Body of pancreas (tissue), 4 donors: ENCODE measurements at regions not wholly inside any gene's neighbourhood (a gene's known extent, or its start where the extent isn't known, plus 50 kb on each side); places are given as distances from the start of the nearest gene placed in this dataset.

ENCODE experiments used
- ATAC-seq: fragments of 150-250 bp; one replicate; pipeline ENCODE4 v1.9.1; 2016
- DNase-seq, 4 donors: peaks; one replicate each; pipeline ENCODE4 v3.0.0-alpha.2; 2019
- H3K27ac ChIP-seq, 4 donors: fragments of 200-600 bp; sonication (generic); 1 replicate in 3 of 4; 2 replicates in 1 of 4; pipeline versions ENCODE4 v1.5.1 to v1.6.1; 2016 to 2019; ENCODE audit warnings: mild to moderate bottlenecking in 1 of 4, mixed read lengths in 1 of 4, moderate library complexity in 1 of 4
- H3K27me3 ChIP-seq, 2 donors: fragments of 200-600 bp; sonication (generic); one replicate each; pipeline ENCODE4 v1.6.0; 2016; ENCODE audit warnings: mild to moderate bottlenecking in 1 of 2
- H3K36me3 ChIP-seq, 2 donors: fragments of 200-600 bp; sonication (generic); replicated peaks in 1 of 2; 2 replicates each; pipeline ENCODE4 v1.5.1; 2016; ENCODE audit warnings: low read depth in 2 of 2; ENCODE audit not compliant: insufficient read depth in 1 of 2
- H3K4me1 ChIP-seq: fragments of 200-600 bp; sonication (generic); one replicate; pipeline ENCODE4 v1.6.0; 2016
- H3K4me3 ChIP-seq, 2 donors: fragments of 200-600 bp; sonication (generic); 1 replicate in 1 of 2; 2 replicates in 1 of 2; pipeline ENCODE4 v1.5.1; 2016 to 2019
- H3K9me3 ChIP-seq, 3 donors: fragments of 200-600 bp; sonication (generic); 1 replicate in 2 of 3; 2 replicates in 1 of 3; pipeline ENCODE4 v1.5.1; 2016
- POLR2A ChIP-seq, 3 donors: fragments of 450-650 bp; IDR thresholded peaks; one replicate each; pipeline ENCODE4 v1.6.1; 2016; ENCODE audit warnings: antibody characterized with exemption in 3 of 3, mild to moderate bottlenecking in 2 of 3
- WGBS, 2 donors: methylation state at CpG; one replicate each; pipeline ENCODE4 v1.1.5; 2017; 5-methylcytosine and 5-hydroxymethylcytosine counted together
- intact Hi-C: fragments of 100-400 bp; cut with DNase I; formaldehyde crosslinking; loops from one replicate; pipeline ENCODE4 v1.15.1; 2023
- TF ChIP-seq, protein P1 (sequence below), 7 experiments: fragments of 450-650 bp in 4 of 7; fragments of 200-600 bp in 3 of 7; sonication (generic) in 3 of 7; IDR thresholded peaks; one replicate each; pipeline ENCODE4 v1.5.1; 2016 to 2019; ENCODE audit warnings: antibody characterized with exemption in 7 of 7

DNA sequence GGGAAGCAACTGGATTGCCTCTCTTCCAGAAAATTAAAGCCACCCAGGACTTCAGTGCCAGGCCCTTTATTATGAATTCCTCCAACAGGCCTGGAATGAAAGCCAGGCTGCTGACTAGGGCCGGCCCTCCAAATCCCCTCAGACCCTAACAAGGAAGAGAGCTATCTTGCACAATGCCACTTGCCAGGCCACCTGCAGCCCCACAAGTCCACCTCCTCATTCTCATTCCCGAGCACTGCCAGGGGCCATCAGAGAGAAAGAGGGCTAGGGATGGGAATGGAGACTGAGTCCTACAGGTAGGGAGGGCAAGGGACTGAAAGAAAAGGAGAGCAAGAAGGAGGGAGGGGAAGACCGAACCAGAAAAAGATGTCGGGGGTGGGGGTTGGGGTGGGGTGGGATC, 86.5 kb downstream of the MRPL14 start:
- no peaks in the 10 kb centered on the region for H3K27me3 ChIP-seq
- TF ChIP-seq POLR2A (IDR thresholded peaks at IDR 0.05) = no peak
- TF ChIP-seq, protein P1, sequence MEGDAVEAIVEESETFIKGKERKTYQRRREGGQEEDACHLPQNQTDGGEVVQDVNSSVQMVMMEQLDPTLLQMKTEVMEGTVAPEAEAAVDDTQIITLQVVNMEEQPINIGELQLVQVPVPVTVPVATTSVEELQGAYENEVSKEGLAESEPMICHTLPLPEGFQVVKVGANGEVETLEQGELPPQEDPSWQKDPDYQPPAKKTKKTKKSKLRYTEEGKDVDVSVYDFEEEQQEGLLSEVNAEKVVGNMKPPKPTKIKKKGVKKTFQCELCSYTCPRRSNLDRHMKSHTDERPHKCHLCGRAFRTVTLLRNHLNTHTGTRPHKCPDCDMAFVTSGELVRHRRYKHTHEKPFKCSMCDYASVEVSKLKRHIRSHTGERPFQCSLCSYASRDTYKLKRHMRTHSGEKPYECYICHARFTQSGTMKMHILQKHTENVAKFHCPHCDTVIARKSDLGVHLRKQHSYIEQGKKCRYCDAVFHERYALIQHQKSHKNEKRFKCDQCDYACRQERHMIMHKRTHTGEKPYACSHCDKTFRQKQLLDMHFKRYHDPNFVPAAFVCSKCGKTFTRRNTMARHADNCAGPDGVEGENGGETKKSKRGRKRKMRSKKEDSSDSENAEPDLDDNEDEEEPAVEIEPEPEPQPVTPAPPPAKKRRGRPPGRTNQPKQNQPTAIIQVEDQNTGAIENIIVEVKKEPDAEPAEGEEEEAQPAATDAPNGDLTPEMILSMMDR (IDR thresholded peaks at IDR 0.05) = no peak
- H3K36me3 ChIP-seq = no peaks in the 10 kb centered on the region
- H3K27ac ChIP-seq = no peak overlapping the region
- intact Hi-C loops = no loop called here
- ATAC-seq (no peak), DNase-seq (no peak)
- WGBS, 2 donors = 94 to 98% methylated on average over 4 of the region's 4 CpGs
- H3K9me3 ChIP-seq = no peaks in the 10 kb centered on the region
- no peak overlapping the region for H3K4me3 ChIP-seq
- H3K4me1 ChIP-seq = peaks cover 13% of the 10 kb centered on the region

GRCh38 chr6:44039839-44040350, 87.4 kb downstream of the MRPL14 start:
- Histone ChIP-seq H3K27ac (no peak overlapping the region), H3K4me3 (no peak overlapping the region), H3K36me3 (no peaks in the 10 kb centered on the region), H3K9me3 (no peaks in the 10 kb centered on the region), H3K4me1 (peaks cover 13% of the 10 kb centered on the region), H3K27me3 (no peaks in the 10 kb centered on the region)
- WGBS, 2 donors = 81 to 82% methylated on average over 7 of the region's 7 CpGs
- intact Hi-C loops = no loop called here
- TF ChIP-seq, protein P1 (IDR thresholded peaks at IDR 0.05) = no peak
- TF ChIP-seq POLR2A (IDR thresholded peaks at IDR 0.05) = no peak
- no peak for ATAC-seq
- DNase-seq = no peak

DNA sequence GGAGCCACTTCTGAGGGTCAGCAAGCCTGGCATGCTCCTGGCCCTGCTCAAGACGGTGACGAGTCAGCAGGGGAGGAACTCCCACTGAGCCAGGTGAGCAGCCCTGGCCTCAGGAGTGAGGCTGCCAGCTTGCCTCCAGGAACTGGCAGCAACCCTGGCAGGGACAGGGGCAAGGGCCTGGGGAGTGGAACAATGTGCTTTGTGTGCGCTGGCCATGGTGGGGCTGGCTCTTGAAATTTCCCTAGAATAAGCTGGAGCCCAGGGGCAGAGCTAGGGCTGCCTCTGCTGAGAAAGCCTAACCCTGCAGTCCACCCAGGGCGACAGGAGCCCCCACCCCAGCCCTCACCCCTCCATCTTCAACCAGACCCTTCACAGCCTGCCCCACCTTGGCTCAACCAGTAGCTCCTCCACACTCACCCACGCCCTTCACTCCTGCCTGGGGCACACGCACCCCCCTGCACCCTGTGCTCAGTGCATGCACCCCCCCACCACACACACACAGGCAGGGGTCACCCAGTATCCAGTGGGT, 88.0 kb downstream of the MRPL14 start:
- Histone ChIP-seq H3K36me3 (no peaks in the 10 kb centered on the region), H3K9me3 (no peaks in the 10 kb centered on the region), H3K4me3 (no peak overlapping the region), H3K4me1 (peaks cover 13% of the 10 kb centered on the region), H3K27me3 (no peaks in the 10 kb centered on the region), H3K27ac (no peak overlapping the region)
- WGBS, 2 donors = 75 to 89% methylated on average over 5 to 6 of the region's 6 CpGs
- no peak for ATAC-seq
- intact Hi-C loops = no loop called here
- TF ChIP-seq POLR2A (IDR thresholded peaks at IDR 0.05) = no peak
- TF ChIP-seq, protein P1 (IDR thresholded peaks at IDR 0.05) = no peak
- no peak for DNase-seq

DNA sequence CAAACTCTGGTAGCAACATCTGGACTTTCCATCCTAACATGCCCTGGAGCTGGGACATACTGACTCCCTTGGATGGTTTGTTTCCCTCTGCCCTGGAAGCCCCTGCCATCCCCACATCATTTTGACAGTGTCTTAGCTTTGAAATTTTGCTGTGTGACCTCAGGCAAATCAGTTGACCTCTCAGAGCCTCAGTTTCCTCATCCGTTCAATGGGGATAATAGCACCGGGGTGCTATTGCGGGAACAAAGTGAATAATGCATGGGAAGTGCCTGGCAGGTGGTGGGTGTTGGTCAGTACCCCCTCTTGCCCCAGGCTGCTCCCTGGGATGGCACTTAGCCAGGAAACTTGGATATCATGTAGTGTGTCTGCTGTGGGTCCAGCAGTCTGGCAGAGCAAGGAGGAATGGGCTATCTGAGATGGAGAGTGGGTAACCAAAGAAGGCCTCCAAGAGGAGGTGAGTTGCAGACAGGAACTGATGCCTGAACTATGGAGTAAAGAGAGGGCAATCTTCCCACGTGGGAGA, 88.6 kb downstream of the MRPL14 start:
- no peaks in the 10 kb centered on the region for H3K27me3 ChIP-seq
- no peak for DNase-seq
- no peak for ATAC-seq
- intact Hi-C loops = no loop called here
- no peak for TF ChIP-seq POLR2A (IDR thresholded peaks at IDR 0.05)
- TF ChIP-seq, protein P1 (IDR thresholded peaks at IDR 0.05) = no peak
- peaks cover 12% of the 10 kb centered on the region for H3K4me1 ChIP-seq
- no peaks in the 10 kb centered on the region for H3K36me3 ChIP-seq
- H3K9me3 ChIP-seq = no peaks in the 10 kb centered on the region
- no peak overlapping the region for H3K27ac ChIP-seq
- 79 to 89% methylated on average over 4 of the region's 4 CpGs for WGBS, 2 donors
- H3K4me3 ChIP-seq = no peak overlapping the region
